Astrocyte (in vitro differentiated cells and primary cell): ENCODE measurements at regions not wholly inside any gene's neighbourhood (a gene's known extent, or its start where the extent isn't known, plus 50 kb on each side); places are given as distances from the start of the nearest gene placed in this dataset.

ENCODE experiments used
- DNase-seq: peaks from one replicate; pipeline ENCODE4 v3.0.0-alpha.2; 2010; ENCODE audit warnings: low read depth
- FAIRE-seq: peaks from 2 replicates; lab custom pipeline; 2011; peaks lifted over from hg19 to GRCh38; lab: Jason Lieb, UNC
- H2AFZ ChIP-seq: 2 replicates; pipeline ENCODE4 v1.6.0; 2012; ENCODE audit warnings: low read depth, low read length, inconsistent platforms
- H3K27ac ChIP-seq: 2 replicates; pipeline ENCODE4 v1.5.1; 2011; ENCODE audit warnings: low read depth, low read length, inconsistent platforms
- H3K27me3 ChIP-seq: 2 replicates; pipeline ENCODE4 v1.6.0; 2011; ENCODE audit warnings: low read length, inconsistent platforms; ENCODE audit not compliant: insufficient read depth
- H3K36me3 ChIP-seq: 2 replicates; pipeline ENCODE4 v1.5.1; 2011; ENCODE audit warnings: low read length, inconsistent platforms; ENCODE audit not compliant: insufficient read depth
- H3K4me1 ChIP-seq: 2 replicates; pipeline ENCODE4 v1.5.1; 2011; ENCODE audit warnings: low read length, inconsistent platforms; ENCODE audit not compliant: insufficient read depth
- H3K4me2 ChIP-seq: 2 replicates; pipeline ENCODE4 v1.6.0; 2012; ENCODE audit warnings: low read length, inconsistent platforms
- H3K4me3 ChIP-seq: 2 replicates; pipeline ENCODE4 v1.5.1; 2011; ENCODE audit warnings: low read depth, mild to moderate bottlenecking, low read length, inconsistent platforms; ENCODE audit not compliant: insufficient read depth
- H3K79me2 ChIP-seq: 2 replicates; pipeline ENCODE4 v1.6.0; 2012; ENCODE audit warnings: mild to moderate bottlenecking, low read length, inconsistent platforms; ENCODE audit not compliant: insufficient read depth
- H3K9ac ChIP-seq: 2 replicates; pipeline ENCODE4 v1.6.0; 2012; ENCODE audit warnings: mild to moderate bottlenecking, low read length, inconsistent platforms
- H3K9me3 ChIP-seq: 2 replicates; pipeline ENCODE4 v1.5.1; 2012; ENCODE audit warnings: low read depth, mild to moderate bottlenecking, low read length, inconsistent platforms; ENCODE audit not compliant: insufficient read depth
- H4K20me1 ChIP-seq: 2 replicates; pipeline ENCODE4 v1.6.0; 2012; ENCODE audit warnings: low read length, inconsistent platforms; ENCODE audit not compliant: insufficient read depth
- H3K27ac Mint-ChIP-seq: one replicate; pipeline ENCODE4 v1.8.0; 2021; ENCODE audit warnings: mild to moderate bottlenecking, mixed read lengths; ENCODE audit not compliant: unreplicated experiment
- H3K27me3 Mint-ChIP-seq: one replicate; pipeline ENCODE4 v1.8.0; 2021; ENCODE audit warnings: low read depth, mixed read lengths; ENCODE audit not compliant: unreplicated experiment
- H3K36me3 Mint-ChIP-seq: one replicate; pipeline ENCODE4 v1.8.0; 2021; ENCODE audit warnings: low read depth, mixed read lengths; ENCODE audit not compliant: unreplicated experiment
- H3K4me1 Mint-ChIP-seq: one replicate; pipeline ENCODE4 v1.8.0; 2021; ENCODE audit warnings: low read depth, mixed read lengths; ENCODE audit not compliant: unreplicated experiment
- H3K4me3 Mint-ChIP-seq: one replicate; pipeline ENCODE4 v1.8.0; 2021; ENCODE audit warnings: mild to moderate bottlenecking, moderate library complexity, mixed read lengths; ENCODE audit not compliant: unreplicated experiment
- H3K9me3 Mint-ChIP-seq: one replicate; pipeline ENCODE4 v1.8.0; 2021; ENCODE audit warnings: mild to moderate bottlenecking, mixed read lengths; ENCODE audit not compliant: unreplicated experiment
- EZH2 ChIP-seq: IDR thresholded peaks from 2 replicates; pipeline ENCODE4 v1.6.1; 2012; ENCODE audit warnings: mild to moderate bottlenecking, low read length, inconsistent platforms; ENCODE audit not compliant: insufficient read depth
- TF ChIP-seq, protein P1 (sequence below): IDR thresholded peaks from 2 replicates; pipeline ENCODE4 v1.5.1; 2011; ENCODE audit warnings: low read depth, mild to moderate bottlenecking, inconsistent platforms, low read length, moderate library complexity; ENCODE audit not compliant: insufficient read depth

DNA sequence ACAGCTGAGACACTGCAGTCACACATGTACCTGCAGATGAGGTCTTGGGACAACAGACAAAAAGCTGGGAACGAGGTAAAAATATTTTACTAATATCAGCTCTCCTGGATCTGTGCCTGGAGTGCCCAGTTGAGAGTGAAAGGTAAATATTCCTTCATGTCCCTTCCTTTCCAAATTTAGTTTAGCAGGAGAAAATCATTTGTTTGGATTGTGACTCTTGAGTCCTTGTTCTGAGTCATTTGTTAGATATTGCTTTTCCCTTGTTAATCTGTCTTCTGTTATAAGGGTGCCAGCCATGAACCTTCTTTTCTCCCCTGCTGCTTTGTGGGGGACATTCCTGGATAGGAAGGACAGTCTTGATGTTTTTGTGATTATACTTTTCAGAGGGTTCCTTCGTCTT lies 329.2 kb downstream of the DSC3 start:
- Mint-ChIP-seq H3K27me3 (no peaks in the 10 kb centered on the region), H3K27ac (no peak overlapping the region), H3K36me3 (no peaks in the 10 kb centered on the region), H3K4me3 (no peak overlapping the region), H3K4me1 (peaks cover 3% of the 10 kb centered on the region), H3K9me3 (no peaks in the 10 kb centered on the region)
- Histone ChIP-seq H3K27ac (no peak overlapping the region), H2AFZ (no peak overlapping the region), H3K4me1 (no peaks in the 10 kb centered on the region), H3K79me2 (no peaks in the 10 kb centered on the region), H3K36me3 (no peaks in the 10 kb centered on the region), H3K9ac (no peak overlapping the region), H3K9me3 (no peaks in the 10 kb centered on the region), H3K4me3 (no peak overlapping the region), H4K20me1 (no peaks in the 10 kb centered on the region), H3K4me2 (no peak overlapping the region), H3K27me3 (no peaks in the 10 kb centered on the region)
- no peak for DNase-seq
- TF ChIP-seq, protein P1, sequence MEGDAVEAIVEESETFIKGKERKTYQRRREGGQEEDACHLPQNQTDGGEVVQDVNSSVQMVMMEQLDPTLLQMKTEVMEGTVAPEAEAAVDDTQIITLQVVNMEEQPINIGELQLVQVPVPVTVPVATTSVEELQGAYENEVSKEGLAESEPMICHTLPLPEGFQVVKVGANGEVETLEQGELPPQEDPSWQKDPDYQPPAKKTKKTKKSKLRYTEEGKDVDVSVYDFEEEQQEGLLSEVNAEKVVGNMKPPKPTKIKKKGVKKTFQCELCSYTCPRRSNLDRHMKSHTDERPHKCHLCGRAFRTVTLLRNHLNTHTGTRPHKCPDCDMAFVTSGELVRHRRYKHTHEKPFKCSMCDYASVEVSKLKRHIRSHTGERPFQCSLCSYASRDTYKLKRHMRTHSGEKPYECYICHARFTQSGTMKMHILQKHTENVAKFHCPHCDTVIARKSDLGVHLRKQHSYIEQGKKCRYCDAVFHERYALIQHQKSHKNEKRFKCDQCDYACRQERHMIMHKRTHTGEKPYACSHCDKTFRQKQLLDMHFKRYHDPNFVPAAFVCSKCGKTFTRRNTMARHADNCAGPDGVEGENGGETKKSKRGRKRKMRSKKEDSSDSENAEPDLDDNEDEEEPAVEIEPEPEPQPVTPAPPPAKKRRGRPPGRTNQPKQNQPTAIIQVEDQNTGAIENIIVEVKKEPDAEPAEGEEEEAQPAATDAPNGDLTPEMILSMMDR: no peak
- TF ChIP-seq EZH2: no peak
- FAIRE-seq: no peak

GRCh38 chr18:30712383-30712782 lies 330.2 kb downstream of the DSC3 start:
- H3K4me1 ChIP-seq: no peaks in the 10 kb centered on the region
- no peaks in the 10 kb centered on the region for H3K79me2 ChIP-seq
- H3K27ac Mint-ChIP-seq: no peak overlapping the region
- no peaks in the 10 kb centered on the region for H3K27me3 ChIP-seq
- no peaks in the 10 kb centered on the region for H3K27me3 Mint-ChIP-seq
- H3K4me2 ChIP-seq: no peak overlapping the region
- no peak overlapping the region for H3K9ac ChIP-seq
- H3K9me3 Mint-ChIP-seq: no peaks in the 10 kb centered on the region
- no peaks in the 10 kb centered on the region for H3K36me3 ChIP-seq
- no peak for TF ChIP-seq EZH2
- TF ChIP-seq, protein P1: no peak
- FAIRE-seq (no peak), DNase-seq (no peak)
- peaks cover 3% of the 10 kb centered on the region for H3K4me1 Mint-ChIP-seq
- no peaks in the 10 kb centered on the region for H4K20me1 ChIP-seq
- H2AFZ ChIP-seq: no peak overlapping the region
- H3K27ac ChIP-seq: no peak overlapping the region
- no peak overlapping the region for H3K4me3 ChIP-seq
- no peak overlapping the region for H3K4me3 Mint-ChIP-seq
- no peaks in the 10 kb centered on the region for H3K36me3 Mint-ChIP-seq
- no peaks in the 10 kb centered on the region for H3K9me3 ChIP-seq

DNA sequence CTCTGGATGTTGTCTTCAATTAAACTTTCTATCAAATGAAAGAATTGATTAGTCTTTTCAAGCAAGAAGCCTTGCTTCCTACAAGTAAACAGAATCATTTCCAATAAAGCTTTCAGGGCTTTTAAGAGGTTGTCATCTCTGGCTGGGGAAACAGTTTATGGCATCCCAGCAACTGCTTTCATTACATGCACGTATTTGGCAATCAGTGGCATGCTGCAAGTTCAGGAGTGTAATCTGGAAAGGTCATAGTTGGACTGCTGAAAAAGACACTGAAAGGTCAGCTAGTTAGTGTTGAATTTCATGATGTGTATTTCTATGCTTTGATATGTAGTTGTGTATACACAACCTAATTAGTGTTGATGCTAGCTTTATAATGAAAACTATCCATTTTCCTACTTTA lies 332.9 kb downstream of the DSC3 start:
- no peaks in the 10 kb centered on the region for H3K9me3 ChIP-seq
- no peak overlapping the region for H3K4me2 ChIP-seq
- no peak for TF ChIP-seq EZH2
- TF ChIP-seq, protein P1: no peak
- no peak overlapping the region for H3K9ac ChIP-seq
- H3K9me3 Mint-ChIP-seq: no peaks in the 10 kb centered on the region
- no peak for DNase-seq
- no peak for FAIRE-seq
- H3K27ac Mint-ChIP-seq: no peak overlapping the region
- no peak overlapping the region for H3K4me3 ChIP-seq
- H3K79me2 ChIP-seq: no peaks in the 10 kb centered on the region
- H2AFZ ChIP-seq: no peak overlapping the region
- no peaks in the 10 kb centered on the region for H3K36me3 Mint-ChIP-seq
- H3K27ac ChIP-seq: no peak overlapping the region
- H3K36me3 ChIP-seq: no peaks in the 10 kb centered on the region
- no peaks in the 10 kb centered on the region for H3K27me3 Mint-ChIP-seq
- no peak overlapping the region for H3K4me3 Mint-ChIP-seq
- no peaks in the 10 kb centered on the region for H3K27me3 ChIP-seq
- no peaks in the 10 kb centered on the region for H4K20me1 ChIP-seq
- H3K4me1 ChIP-seq: no peaks in the 10 kb centered on the region
- peaks cover 3% of the 10 kb centered on the region for H3K4me1 Mint-ChIP-seq
